Putamen (tissue), 1 donor: ENCODE measurements at regions not wholly inside any gene's neighbourhood (a gene's known extent, or its start where the extent isn't known, plus 50 kb on each side); places are given as distances from the start of the nearest gene placed in this dataset.

ENCODE experiments used
- DNase-seq: peaks from one replicate; pipeline ENCODE4 v3.0.0-alpha.2; 2016; ENCODE audit warnings: low spot score

- DNase-seq: no peak
These were observed 229.2 kb downstream of the PRL start for GRCh38 chr6:22067671-22068070.

GRCh38 chr6:22068561-22069305, 228.1 kb downstream of the PRL start:
- DNase-seq: no peak

- no peak for DNase-seq
These were observed 227.5 kb downstream of the PRL start for GRCh38 chr6:22069306-22069800.

GRCh38 chr6:22071270-22072041, 225.4 kb downstream of the PRL start:
- peak; percentile 33 for DNase-seq

GRCh38 chr6:22072949-22073348, 223.9 kb downstream of the PRL start:
- no peak for DNase-seq

GRCh38 chr6:22073516-22074198, 223.2 kb downstream of the PRL start:
- DNase-seq: no peak

- DNase-seq: no peak
These were observed 218.5 kb downstream of the PRL start for GRCh38 chr6:22078288-22078687.

GRCh38 chr6:22078802-22079545, 217.9 kb downstream of the PRL start:
- DNase-seq: no peak

- DNase-seq: no peak
These were observed 217.1 kb downstream of the PRL start for GRCh38 chr6:22079783-22080182.

GRCh38 chr6:22081709-22082108, 215.1 kb downstream of the PRL start:
- no peak for DNase-seq

GRCh38 chr6:22082218-22082617, 214.6 kb downstream of the PRL start:
- DNase-seq: no peak

- DNase-seq: no peak
These were observed 213.7 kb downstream of the PRL start for GRCh38 chr6:22083119-22083518.

- DNase-seq: no peak
These were observed 208.7 kb downstream of the PRL start for GRCh38 chr6:22087960-22088706.

- no peak for DNase-seq
These were observed 205.3 kb downstream of the PRL start for GRCh38 chr6:22091424-22091948.

GRCh38 chr6:22095836-22096235, 201.0 kb downstream of the PRL start:
- no peak for DNase-seq

GRCh38 chr6:22098601-22099031, 198.2 kb downstream of the PRL start:
- no peak for DNase-seq

- DNase-seq: no peak
These were observed 197.6 kb downstream of the PRL start for GRCh38 chr6:22099231-22099630.

- DNase-seq: no peak
These were observed 196.9 kb downstream of the PRL start for GRCh38 chr6:22099923-22100322.

GRCh38 chr6:22101163-22101562, 195.7 kb downstream of the PRL start:
- DNase-seq: no peak

- DNase-seq: no peak
These were observed 194.2 kb downstream of the PRL start for GRCh38 chr6:22102671-22103070.

- no peak for DNase-seq
These were observed 190.4 kb downstream of the PRL start for GRCh38 chr6:22106451-22106850.
